CD4-positive, alpha-beta T cell (primary cell): ENCODE measurements at regions not wholly inside any gene's neighbourhood (a gene's known extent, or its start where the extent isn't known, plus 50 kb on each side); places are given as distances from the start of the nearest gene placed in this dataset.

Experiments
- ATAC-seq: fragments of 200-7000 bp; cut with Tn5 transposase; one replicate; pipeline ENCODE4 v1.10.0; 2022; ENCODE audit warnings: mild to moderate bottlenecking; ENCODE audit not compliant: poor library complexity
- CTCF ChIA-PET: fragments of 350-600 bp; sonication (Branson Sonifier 250); formaldehyde crosslinking; loops from one replicate; lab custom pipeline; 2021; ENCODE audit warnings: antibody characterized with exemption, inconsistent platforms; lab: Charles Lee
- POLR2A ChIA-PET: fragments of 350-600 bp; sonication (Branson Sonifier 250); formaldehyde crosslinking; loops from one replicate; lab custom pipeline; 2021; ENCODE audit warnings: antibody characterized with exemption, inconsistent platforms; lab: Charles Lee
- DNase-seq, 14 experiments: peaks; one replicate each; pipeline ENCODE4 v3.0.0-alpha.2; 2013 to 2020; ENCODE audit warnings: mixed read lengths in 2 of 14
- H3K27ac ChIP-seq, 2 donors: one replicate each; pipeline versions ENCODE4 v1.5.1 to v1.7.0; 2013; ENCODE audit warnings: low read length in 2 of 2, low read depth in 1 of 2, mild to moderate bottlenecking in 1 of 2
- H3K27me3 ChIP-seq, 2 experiments: 1 replicate in 1 of 2; 2 replicates in 1 of 2; pipeline versions ENCODE4 v1.6.1 to v1.7.0; 2013; ENCODE audit warnings: low read length in 2 of 2, control low read depth in 1 of 2, mild to moderate bottlenecking in 1 of 2, moderate library complexity in 1 of 2; ENCODE audit not compliant: insufficient read depth in 2 of 2, control insufficient read depth in 1 of 2
- H3K36me3 ChIP-seq: one replicate; pipeline ENCODE4 v1.6.1; 2013; ENCODE audit warnings: low read length, control low read depth; ENCODE audit not compliant: insufficient read depth
- H3K4me1 ChIP-seq: one replicate; pipeline ENCODE4 v1.6.1; 2013; ENCODE audit warnings: low read length, control low read depth; ENCODE audit not compliant: insufficient read depth
- H3K4me3 ChIP-seq: one replicate; pipeline ENCODE4 v1.5.1; 2013; ENCODE audit warnings: mild to moderate bottlenecking, low read length, moderate library complexity
- H3K9me3 ChIP-seq, 2 experiments: 1 replicate in 1 of 2; 2 replicates in 1 of 2; pipeline versions ENCODE4 v1.6.1 to v1.7.0; 2013; ENCODE audit warnings: low read length in 2 of 2, mild to moderate bottlenecking in 2 of 2, control low read depth in 1 of 2, moderate library complexity in 1 of 2; ENCODE audit not compliant: control insufficient read depth in 1 of 2, insufficient read depth in 1 of 2
- H3K27ac Mint-ChIP-seq: one replicate; pipeline ENCODE4 v1.8.0; 2020; ENCODE audit warnings: mixed read lengths
- H3K27me3 Mint-ChIP-seq: one replicate; pipeline ENCODE4 v1.8.0; 2021; ENCODE audit warnings: mixed read lengths
- H3K36me3 Mint-ChIP-seq: one replicate; pipeline ENCODE4 v1.8.0; 2021; ENCODE audit warnings: low read depth, mixed read lengths
- H3K4me1 Mint-ChIP-seq: one replicate; pipeline ENCODE4 v1.8.0; 2021; ENCODE audit warnings: low read depth, mixed read lengths
- H3K4me3 Mint-ChIP-seq: one replicate; pipeline ENCODE4 v1.8.0; 2020; ENCODE audit warnings: mild to moderate bottlenecking, mixed read lengths
- H3K9me3 Mint-ChIP-seq: one replicate; pipeline ENCODE4 v1.8.0; 2020; ENCODE audit warnings: mixed read lengths
- CTCF ChIP-seq: fragments of 200-600 bp; IDR thresholded peaks from one replicate; pipeline ENCODE4 v1.8.0; 2022; ENCODE audit warnings: antibody characterized with exemption, mild to moderate bottlenecking
- intact Hi-C, 2 experiments: fragments of 100-400 bp; cut with DNase I in 1 of 2; cut with micrococcal nuclease in 1 of 2; formaldehyde crosslinking; loops; one replicate each; pipeline versions ENCODE4 v1.15.1 to v1.9.0; 2023 to 2025; cut with DNase I, micrococcal nuclease

DNA sequence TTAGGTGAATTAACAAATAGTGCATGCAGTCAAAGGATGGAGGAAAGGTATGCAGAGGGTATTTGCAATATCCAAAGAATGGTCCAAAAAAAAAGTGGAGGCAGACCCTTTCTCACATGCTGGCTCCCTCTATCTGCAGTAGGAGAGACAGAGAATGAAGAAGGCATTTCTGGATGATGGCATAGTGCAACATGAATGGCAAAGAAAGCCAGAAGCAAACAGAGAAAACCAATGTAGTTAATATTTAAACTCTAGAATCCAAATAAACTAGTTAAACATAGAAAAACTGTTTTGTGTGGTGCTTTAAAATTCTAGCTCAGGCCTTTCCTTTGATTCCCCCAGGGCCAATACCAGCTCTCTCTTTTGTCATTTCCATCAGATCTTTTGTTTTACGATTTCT, 403.1 kb upstream of the WWC1 start:
- DNase-seq (no peak), ATAC-seq (no peak)
- H3K9me3 Mint-ChIP-seq: no peaks in the 10 kb centered on the region
- H3K36me3 Mint-ChIP-seq: no peaks in the 10 kb centered on the region
- Histone ChIP-seq H3K4me3 (no peak overlapping the region), H3K36me3 (no peaks in the 10 kb centered on the region), H3K27ac (no peak overlapping the region), H3K27me3 (no peaks in the 10 kb centered on the region), H3K9me3 (no peaks in the 10 kb centered on the region), H3K4me1 (no peaks in the 10 kb centered on the region)
- no peaks in the 10 kb centered on the region for H3K27me3 Mint-ChIP-seq
- no peak overlapping the region for H3K4me3 Mint-ChIP-seq
- no peak overlapping the region for H3K27ac Mint-ChIP-seq
- CTCF ChIA-PET: no interaction called here
- intact Hi-C loops: no loop called here
- POLR2A ChIA-PET: no interaction called here
- no peak for TF ChIP-seq CTCF
- no peaks in the 10 kb centered on the region for H3K4me1 Mint-ChIP-seq

DNA sequence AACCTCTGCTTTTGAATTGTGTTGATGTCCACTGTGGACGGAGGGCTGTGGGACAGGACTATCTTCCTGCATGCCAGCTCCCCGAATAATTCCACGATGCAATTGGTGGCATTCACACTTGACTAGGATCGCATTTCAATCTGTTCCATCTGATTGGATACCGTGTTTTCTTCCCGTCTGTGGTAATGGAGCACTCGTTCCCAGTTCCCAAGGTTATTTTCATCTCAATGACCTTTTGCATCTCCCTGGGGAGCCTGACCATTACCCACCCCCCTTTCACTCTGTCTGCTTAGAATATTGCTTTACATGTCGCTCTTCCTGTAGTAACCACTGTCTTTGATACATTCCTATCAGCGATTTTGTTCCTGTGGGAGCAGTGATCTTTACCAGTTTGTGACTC, 402.2 kb upstream of the WWC1 start:
- H3K36me3 ChIP-seq: no peaks in the 10 kb centered on the region
- Mint-ChIP-seq H3K27ac (no peak overlapping the region), H3K4me1 (no peaks in the 10 kb centered on the region), H3K4me3 (no peak overlapping the region), H3K27me3 (no peaks in the 10 kb centered on the region), H3K36me3 (no peaks in the 10 kb centered on the region), H3K9me3 (no peaks in the 10 kb centered on the region)
- no peak for TF ChIP-seq CTCF
- no peak overlapping the region for H3K27ac ChIP-seq
- ChIA-PET POLR2A (no interaction called here), CTCF (no interaction called here)
- H3K4me1 ChIP-seq: no peaks in the 10 kb centered on the region
- DNase-seq (no peak), ATAC-seq (no peak)
- H3K27me3 ChIP-seq: no peaks in the 10 kb centered on the region
- intact Hi-C loops: no loop called here
- H3K9me3 ChIP-seq: no peaks in the 10 kb centered on the region
- H3K4me3 ChIP-seq: no peak overlapping the region

- no peaks in the 10 kb centered on the region for H3K9me3 Mint-ChIP-seq
- Histone ChIP-seq H3K4me1 (no peaks in the 10 kb centered on the region), H3K4me3 (no peak overlapping the region), H3K36me3 (no peaks in the 10 kb centered on the region), H3K27me3 (no peaks in the 10 kb centered on the region), H3K27ac (no peak overlapping the region), H3K9me3 (no peaks in the 10 kb centered on the region)
- no peaks in the 10 kb centered on the region for H3K4me1 Mint-ChIP-seq
- H3K36me3 Mint-ChIP-seq: no peaks in the 10 kb centered on the region
- intact Hi-C loops: no loop called here
- ATAC-seq (no peak), DNase-seq (no peak)
- no peak overlapping the region for H3K27ac Mint-ChIP-seq
- H3K4me3 Mint-ChIP-seq: no peak overlapping the region
- H3K27me3 Mint-ChIP-seq: no peaks in the 10 kb centered on the region
- ChIA-PET POLR2A (no interaction called here), CTCF (no interaction called here)
- TF ChIP-seq CTCF: no peak
Observed at GRCh38 chr5:167892352-167893115, 398.9 kb upstream of the WWC1 start.
